Right cardiac atrium (tissue), 5 donors: ENCODE measurements at regions not wholly inside any gene's neighbourhood (a gene's known extent, or its start where the extent isn't known, plus 50 kb on each side); places are given as distances from the start of the nearest gene placed in this dataset.

Source experiments
- ATAC-seq, 2 donors: fragments of 200-7000 bp; cut with Tn5 transposase; one replicate each; pipeline versions ENCODE4 v1.8.0 to v1.9.1; 2020; ENCODE audit warnings: moderate library complexity in 2 of 2, mild to moderate bottlenecking in 1 of 2
- DNase-seq, 3 donors: peaks; one replicate each; pipeline ENCODE4 v3.0.0-alpha.2; 2020
- H3K27ac ChIP-seq: one replicate; pipeline ENCODE4 v1.5.1; 2013; ENCODE audit warnings: mild to moderate bottlenecking, low read length, control low read depth, moderate library complexity
- H3K27me3 ChIP-seq: one replicate; pipeline ENCODE4 v1.6.1; 2013; ENCODE audit not compliant: control insufficient read depth, insufficient read depth
- H3K4me1 ChIP-seq: one replicate; pipeline ENCODE4 v1.6.1; 2013; ENCODE audit warnings: low read length; ENCODE audit not compliant: control insufficient read depth, insufficient read depth
- H3K4me3 ChIP-seq: one replicate; pipeline ENCODE4 v1.5.1; 2013; ENCODE audit warnings: low read length, control low read depth
- H3K9me3 ChIP-seq: one replicate; pipeline ENCODE4 v1.6.1; 2013; ENCODE audit warnings: low read length; ENCODE audit not compliant: control insufficient read depth
- WGBS: extraction: QIAGEN DNeasy Blood & Tissue Kit; methylation state at CpG from one replicate; pipeline ENCODE4 v1.1.7; 2013; 5-methylcytosine and 5-hydroxymethylcytosine counted together
- intact Hi-C, 4 donors: fragments of 100-400 bp; cut with DNase I; formaldehyde crosslinking; loops; one replicate each; pipeline versions ENCODE4 v1.11.0 to v1.14.0; 2022 to 2023
- donor health status: healthy with polysubstance abuse.
- donor health status: DM: no; HTN: yes; CAD: no.
- donor health status: DM: no; HTN: no; CAD: no.
- donor health status: DM: no; HTN: yes; CAD: no; lungs with severe emphysema.
- donor health status: DM: yes; HTN: yes; CAD: no.

DNA sequence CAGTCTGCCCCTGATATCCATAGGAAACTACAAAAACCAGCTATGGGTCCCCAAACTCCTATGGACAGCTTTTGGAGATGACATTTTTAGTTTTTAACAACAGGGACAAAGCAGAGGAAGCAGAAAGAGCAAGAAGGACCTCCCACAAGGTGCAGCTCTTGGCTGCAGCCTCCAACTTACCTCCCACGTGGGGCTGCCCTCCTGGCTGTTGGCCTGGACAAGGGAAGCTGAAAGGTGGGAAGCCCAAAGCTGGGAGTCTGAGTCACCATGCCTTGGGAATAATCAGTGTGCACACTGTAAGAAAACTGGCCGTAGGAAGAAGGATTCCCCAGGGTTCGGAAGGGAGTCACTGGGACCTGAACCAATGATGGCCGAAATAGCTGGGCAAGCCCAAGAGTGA, 51.8 kb upstream of the PAX1 start:
- 78% methylated on average over 4 of the region's 4 CpGs for WGBS
- Histone ChIP-seq H3K27me3 (no peaks in the 10 kb centered on the region), H3K27ac (no peak overlapping the region), H3K4me1 (no peaks in the 10 kb centered on the region), H3K4me3 (no peak overlapping the region), H3K9me3 (no peaks in the 10 kb centered on the region)
- no peak for DNase-seq
- intact Hi-C loops: no loop called here
- no peak for ATAC-seq

- WGBS: 80% methylated on average over 6 of the region's 6 CpGs
- intact Hi-C loops: no loop called here
- H3K27me3 ChIP-seq: no peaks in the 10 kb centered on the region
These were observed 62.0 kb upstream of the PAX1 start for GRCh38 chr20:21643417-21643816.

DNA sequence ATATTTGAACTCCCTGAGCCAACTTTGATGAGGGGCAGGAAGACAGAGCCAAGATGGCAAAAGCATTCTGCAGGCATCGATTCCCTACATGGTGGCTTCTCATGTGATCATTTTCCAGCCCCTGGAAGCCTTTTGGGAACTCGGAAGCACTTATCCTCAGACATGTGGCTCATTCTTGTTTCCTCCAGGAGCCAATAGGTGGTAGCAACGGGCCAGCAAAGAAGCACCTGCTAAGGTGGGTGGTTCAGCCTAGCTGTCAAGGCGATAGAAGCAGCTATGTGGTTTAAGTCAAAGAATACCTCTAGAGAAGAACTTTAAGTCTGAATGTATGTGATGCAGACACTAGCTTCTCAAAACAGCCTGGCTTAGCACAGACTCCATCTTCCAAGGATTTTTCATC, 64.9 kb upstream of the PAX1 start:
- no peak for ATAC-seq
- no peak for DNase-seq
- H3K27me3 ChIP-seq: no peaks in the 10 kb centered on the region
- no peaks in the 10 kb centered on the region for H3K4me1 ChIP-seq
- 20% methylated on average over 4 of the region's 4 CpGs for WGBS
- no peak overlapping the region for H3K4me3 ChIP-seq
- H3K27ac ChIP-seq: no peak overlapping the region
- H3K9me3 ChIP-seq: no peaks in the 10 kb centered on the region
- intact Hi-C loops: no loop called here

More at GRCh38 chr20:21643417-21643816, 62.0 kb upstream of the PAX1 start:
- no peak overlapping the region for H3K4me3 ChIP-seq
- H3K27ac ChIP-seq: no peak overlapping the region
- H3K4me1 ChIP-seq: no peaks in the 10 kb centered on the region
- DNase-seq (no peak), ATAC-seq (no peak)
- no peaks in the 10 kb centered on the region for H3K9me3 ChIP-seq

- Histone ChIP-seq H3K4me1 (no peaks in the 10 kb centered on the region), H3K27me3 (no peaks in the 10 kb centered on the region), H3K9me3 (no peaks in the 10 kb centered on the region), H3K4me3 (no peak overlapping the region), H3K27ac (no peak overlapping the region)
- intact Hi-C loops: no loop called here
- ATAC-seq (no peak), DNase-seq (no peak)
- 81% methylated on average over 4 of the region's 4 CpGs for WGBS
These were observed 71.6 kb upstream of the PAX1 start for GRCh38 chr20:21633829-21634228.

DNA sequence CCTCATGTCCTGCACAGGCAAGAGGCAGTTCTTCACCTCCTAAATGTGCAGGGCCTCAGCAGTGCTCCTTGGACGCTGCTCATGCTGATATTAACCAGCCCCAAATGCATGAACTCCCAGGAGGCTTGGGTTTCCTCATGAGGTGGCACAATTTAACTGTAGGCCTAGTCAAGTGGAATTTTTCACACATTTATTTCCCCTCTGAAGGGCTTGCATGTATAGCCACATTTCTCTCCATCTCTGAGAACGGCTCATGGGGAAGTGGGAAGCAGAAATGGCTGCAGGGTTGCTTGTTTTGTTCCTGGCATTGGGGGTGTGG, 72.8 kb upstream of the PAX1 start:
- DNase-seq (no peak), ATAC-seq (no peak)
- H3K4me1 ChIP-seq: no peaks in the 10 kb centered on the region
- intact Hi-C loops: no loop called here
- no peak overlapping the region for H3K27ac ChIP-seq
- WGBS: 62% methylated on average over 2 of the region's 2 CpGs
- no peaks in the 10 kb centered on the region for H3K9me3 ChIP-seq
- no peak overlapping the region for H3K4me3 ChIP-seq
- H3K27me3 ChIP-seq: no peaks in the 10 kb centered on the region

DNA sequence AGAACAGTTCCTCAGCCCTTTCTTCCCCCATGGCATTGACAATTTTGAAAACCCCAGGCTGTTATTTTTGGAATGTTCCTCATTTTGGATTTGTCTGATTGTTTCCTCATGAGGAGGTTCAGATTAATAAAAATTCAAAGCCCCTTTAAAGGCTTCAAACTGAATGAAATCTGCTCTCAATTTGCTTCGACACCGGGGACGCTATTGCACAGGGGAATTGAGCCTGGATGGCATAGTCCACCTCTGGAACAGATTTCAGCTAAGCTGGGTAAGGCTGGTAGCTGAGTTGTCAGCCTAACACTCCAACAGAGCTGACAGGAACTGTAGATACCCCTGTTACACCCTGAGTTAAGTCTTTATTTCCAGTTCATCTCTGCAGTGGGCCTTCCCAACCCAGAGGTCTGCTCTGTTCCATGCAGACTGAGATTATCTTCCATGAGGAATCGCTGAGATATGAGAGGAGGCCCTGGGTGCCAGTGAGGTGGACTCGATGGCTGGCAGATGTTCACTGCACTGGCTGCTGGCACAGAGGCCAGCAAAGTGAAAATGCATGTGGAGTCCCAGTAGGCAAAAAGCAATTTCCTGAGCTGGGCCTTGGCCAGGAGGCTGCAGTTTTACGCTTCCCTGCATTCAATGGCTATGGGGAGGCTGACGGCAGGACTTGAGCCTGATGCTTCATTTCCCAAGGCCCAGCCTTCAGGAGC, 73.3 kb upstream of the PAX1 start:
- no peak overlapping the region for H3K27ac ChIP-seq
- ATAC-seq: no peak
- no peaks in the 10 kb centered on the region for H3K27me3 ChIP-seq
- WGBS: 55% methylated on average over 7 of the region's 7 CpGs
- H3K4me3 ChIP-seq: no peak overlapping the region
- H3K9me3 ChIP-seq: no peaks in the 10 kb centered on the region
- intact Hi-C loops: no loop called here
- no peak for DNase-seq
- H3K4me1 ChIP-seq: no peaks in the 10 kb centered on the region

GRCh38 chr20:21628800-21629199, 76.7 kb upstream of the PAX1 start:
- H3K27ac ChIP-seq: no peak overlapping the region
- DNase-seq (no peak), ATAC-seq (no peak)
- no peaks in the 10 kb centered on the region for H3K27me3 ChIP-seq
- no peaks in the 10 kb centered on the region for H3K4me1 ChIP-seq
- intact Hi-C loops: no loop called here
- 61% methylated on average over 4 of the region's 4 CpGs for WGBS
- no peak overlapping the region for H3K4me3 ChIP-seq
- H3K9me3 ChIP-seq: no peaks in the 10 kb centered on the region

DNA sequence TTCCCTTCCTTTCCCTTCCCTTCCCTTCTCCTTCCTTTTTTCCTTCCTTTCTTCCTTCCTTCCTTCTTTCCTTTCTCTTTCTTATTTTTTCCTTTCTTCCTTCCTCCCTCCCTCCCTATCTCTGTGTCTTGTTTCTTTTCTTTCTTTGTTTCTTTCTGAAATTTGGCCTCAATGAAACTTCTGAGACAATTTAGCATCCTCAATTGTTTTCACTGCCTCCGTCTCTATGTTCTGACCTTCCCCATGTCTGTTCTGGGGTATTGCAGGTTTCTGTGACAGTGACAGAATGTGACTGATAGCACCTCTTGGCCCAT, 81.7 kb upstream of the PAX1 start:
- intact Hi-C loops: no loop called here
- 84% methylated on average over 1 of the region's 1 CpG for WGBS
- Histone ChIP-seq H3K4me1 (no peaks in the 10 kb centered on the region), H3K4me3 (no peak overlapping the region), H3K27ac (no peak overlapping the region), H3K27me3 (no peaks in the 10 kb centered on the region), H3K9me3 (no peaks in the 10 kb centered on the region)
- no peak for ATAC-seq
- DNase-seq: no peak

DNA sequence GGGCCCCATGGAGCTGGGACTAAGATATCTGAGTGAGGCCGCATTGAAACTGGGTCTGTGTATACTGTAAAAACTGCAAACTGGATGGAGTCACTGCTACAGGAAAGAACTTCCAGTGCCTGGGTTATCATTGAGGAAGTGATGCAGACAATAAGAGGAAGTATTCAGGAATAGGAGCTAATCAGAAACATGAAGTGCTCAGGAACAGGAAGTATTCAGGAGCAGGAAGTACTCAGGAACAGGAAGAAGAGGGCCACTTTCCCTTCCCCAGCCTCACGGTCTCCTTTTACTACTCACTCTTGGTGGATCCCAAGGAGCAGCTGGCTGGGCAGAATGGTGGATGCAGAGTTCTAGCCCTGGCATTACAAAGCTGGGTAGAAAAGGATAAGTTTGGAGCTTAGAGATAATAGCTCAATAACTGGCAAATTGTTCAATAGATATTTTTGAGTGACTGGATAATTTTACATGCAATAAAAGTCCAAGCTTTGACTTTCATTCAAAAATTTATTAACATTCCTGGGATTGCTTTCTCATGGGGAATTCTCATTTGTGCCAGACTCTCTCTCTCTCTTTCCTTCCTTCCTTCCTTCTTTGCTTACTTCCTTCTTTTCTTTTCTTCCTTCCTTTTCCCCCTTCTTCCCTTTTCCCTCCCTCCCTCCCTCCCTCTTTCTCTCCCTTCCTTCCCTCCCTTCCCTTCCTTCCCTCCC, 82.2 kb upstream of the PAX1 start:
- DNase-seq (no peak), ATAC-seq (no peak)
- Histone ChIP-seq H3K4me1 (no peaks in the 10 kb centered on the region), H3K4me3 (no peak overlapping the region), H3K27ac (no peak overlapping the region), H3K27me3 (no peaks in the 10 kb centered on the region), H3K9me3 (no peaks in the 10 kb centered on the region)
- intact Hi-C loops: no loop called here
- 44% methylated on average over 2 of the region's 2 CpGs for WGBS

- no peak overlapping the region for H3K4me3 ChIP-seq
- H3K27ac ChIP-seq: no peak overlapping the region
- no peaks in the 10 kb centered on the region for H3K27me3 ChIP-seq
- ATAC-seq (no peak), DNase-seq (no peak)
- intact Hi-C loops: no loop called here
- H3K4me1 ChIP-seq: no peaks in the 10 kb centered on the region
- H3K9me3 ChIP-seq: no peaks in the 10 kb centered on the region
- 65% methylated on average over 3 of the region's 3 CpGs for WGBS
These were observed 83.2 kb upstream of the PAX1 start for GRCh38 chr20:21622097-21622857.

GRCh38 chr20:21618759-21619416, 86.6 kb upstream of the PAX1 start:
- ATAC-seq (no peak), DNase-seq (no peak)
- Histone ChIP-seq H3K4me1 (no peaks in the 10 kb centered on the region), H3K27ac (no peak overlapping the region), H3K4me3 (no peak overlapping the region), H3K27me3 (no peaks in the 10 kb centered on the region), H3K9me3 (no peaks in the 10 kb centered on the region)
- 56% methylated on average over 7 of the region's 7 CpGs for WGBS
- intact Hi-C loops: no loop called here
